CD8-positive, alpha-beta memory T cell (primary cell): ENCODE measurements at regions not wholly inside any gene's neighbourhood (a gene's known extent, or its start where the extent isn't known, plus 50 kb on each side); places are given as distances from the start of the nearest gene placed in this dataset.

ENCODE experiments used
- CTCF ChIA-PET: fragments of 350-600 bp; sonication (Branson Sonifier 250); formaldehyde crosslinking; loops from one replicate; lab custom pipeline; 2021; ENCODE audit warnings: antibody characterized with exemption; lab: Charles Lee
- POLR2A ChIA-PET: fragments of 350-600 bp; sonication (Branson Sonifier 250); formaldehyde crosslinking; loops from one replicate; lab custom pipeline; 2021; ENCODE audit warnings: antibody characterized with exemption; lab: Charles Lee
- DNase-seq, 5 donors: peaks; one replicate each; pipeline versions ENCODE4 v3.0.0 to v3.0.0-alpha.2; 2020 to 2022; ENCODE audit warnings: mixed read lengths in 1 of 5
- H3K27ac ChIP-seq: one replicate; pipeline ENCODE4 v1.7.0; 2013; ENCODE audit warnings: low read depth, mild to moderate bottlenecking, low read length, moderate library complexity
- H3K27me3 ChIP-seq: 2 replicates; pipeline ENCODE4 v1.7.0; 2013; ENCODE audit warnings: low read length, mild to moderate bottlenecking; ENCODE audit not compliant: insufficient read depth, poor library complexity, severe bottlenecking
- H3K36me3 ChIP-seq: 2 replicates; pipeline ENCODE4 v1.7.0; 2013; ENCODE audit warnings: mild to moderate bottlenecking, low read length, moderate library complexity; ENCODE audit not compliant: insufficient read depth
- H3K4me1 ChIP-seq: 2 replicates; pipeline ENCODE4 v1.7.0; 2013; ENCODE audit warnings: mild to moderate bottlenecking, low read length, moderate library complexity; ENCODE audit not compliant: insufficient read depth
- H3K4me3 ChIP-seq: 2 replicates; pipeline ENCODE4 v1.7.0; 2013; ENCODE audit warnings: mild to moderate bottlenecking, low read length
- H3K9me3 ChIP-seq: 2 replicates; pipeline ENCODE4 v1.7.0; 2013; ENCODE audit warnings: mild to moderate bottlenecking, low read length
- H3K27ac Mint-ChIP-seq, 8 donors: one replicate each; pipeline ENCODE4 v1.8.0; 2020 to 2021; ENCODE audit warnings: mixed read lengths in 8 of 8, mild to moderate bottlenecking in 6 of 8, inconsistent platforms in 3 of 8, moderate library complexity in 3 of 8
- H3K27me3 Mint-ChIP-seq, 2 donors: one replicate each; pipeline ENCODE4 v1.8.0; 2020 to 2021; ENCODE audit warnings: mixed read lengths in 2 of 2, mild to moderate bottlenecking in 1 of 2, moderate library complexity in 1 of 2
- H3K36me3 Mint-ChIP-seq, 3 donors: one replicate each; pipeline ENCODE4 v1.8.0; 2020 to 2021; ENCODE audit warnings: mixed read lengths in 3 of 3, inconsistent platforms in 1 of 3, mild to moderate bottlenecking in 1 of 3
- H3K4me1 Mint-ChIP-seq, 3 donors: one replicate each; pipeline ENCODE4 v1.8.0; 2020 to 2021; ENCODE audit warnings: mixed read lengths in 3 of 3, inconsistent platforms in 1 of 3, mild to moderate bottlenecking in 1 of 3
- H3K4me3 Mint-ChIP-seq, 7 donors: one replicate each; pipeline ENCODE4 v1.8.0; 2020 to 2021; ENCODE audit warnings: mixed read lengths in 7 of 7, mild to moderate bottlenecking in 6 of 7, moderate library complexity in 4 of 7, inconsistent platforms in 2 of 7
- H3K9me3 Mint-ChIP-seq, 5 donors: one replicate each; pipeline ENCODE4 v1.8.0; 2020 to 2022; ENCODE audit warnings: mixed read lengths in 5 of 5, mild to moderate bottlenecking in 3 of 5, moderate library complexity in 2 of 5, inconsistent platforms in 1 of 5

GRCh38 chr11:81497202-81497804 lies 1236.4 kb downstream of the FAM181B start:
- Mint-ChIP-seq H3K27ac (no peak overlapping the region), H3K9me3 (peaks cover 0 to 2% (median 0%) of the 10 kb centered on the region in 5 donors), H3K27me3 (no peaks in the 10 kb centered on the region), H3K4me1 (no peaks in the 10 kb centered on the region), H3K36me3 (no peaks in the 10 kb centered on the region), H3K4me3 (no peak overlapping the region)
- H3K27ac ChIP-seq = no peak overlapping the region
- no peaks in the 10 kb centered on the region for H3K9me3 ChIP-seq
- CTCF ChIA-PET = no interaction called here
- no peak overlapping the region for H3K4me3 ChIP-seq
- H3K36me3 ChIP-seq = no peaks in the 10 kb centered on the region
- no peak for DNase-seq
- no peaks in the 10 kb centered on the region for H3K27me3 ChIP-seq
- H3K4me1 ChIP-seq = no peaks in the 10 kb centered on the region
- POLR2A ChIA-PET = no interaction called here

GRCh38 chr11:81496601-81497000 lies 1237.1 kb downstream of the FAM181B start:
- ChIA-PET POLR2A (no interaction called here), CTCF (no interaction called here)
- H3K27me3 ChIP-seq = no peaks in the 10 kb centered on the region
- H3K4me1 ChIP-seq = no peaks in the 10 kb centered on the region
- DNase-seq = no peak
- H3K9me3 ChIP-seq = no peaks in the 10 kb centered on the region
- H3K36me3 ChIP-seq = no peaks in the 10 kb centered on the region
- Mint-ChIP-seq H3K4me3 (no peak overlapping the region), H3K4me1 (no peaks in the 10 kb centered on the region), H3K36me3 (no peaks in the 10 kb centered on the region), H3K27ac (no peak overlapping the region), H3K27me3 (no peaks in the 10 kb centered on the region), H3K9me3 (peaks cover 0 to 2% (median 0%) of the 10 kb centered on the region in 5 donors)
- no peak overlapping the region for H3K27ac ChIP-seq
- no peak overlapping the region for H3K4me3 ChIP-seq

GRCh38 chr11:81495699-81496292 lies 1237.9 kb downstream of the FAM181B start:
- no peak for DNase-seq
- Mint-ChIP-seq H3K27me3 (no peaks in the 10 kb centered on the region), H3K36me3 (no peaks in the 10 kb centered on the region), H3K4me1 (no peaks in the 10 kb centered on the region), H3K4me3 (no peak overlapping the region), H3K9me3 (peaks cover 0 to 2% (median 0%) of the 10 kb centered on the region in 5 donors), H3K27ac (no peak overlapping the region)
- no peaks in the 10 kb centered on the region for H3K4me1 ChIP-seq
- H3K4me3 ChIP-seq = no peak overlapping the region
- ChIA-PET CTCF (no interaction called here), POLR2A (no interaction called here)
- H3K36me3 ChIP-seq = no peaks in the 10 kb centered on the region
- H3K27ac ChIP-seq = no peak overlapping the region
- no peaks in the 10 kb centered on the region for H3K27me3 ChIP-seq
- H3K9me3 ChIP-seq = no peaks in the 10 kb centered on the region

- Histone ChIP-seq H3K4me3 (no peak overlapping the region), H3K4me1 (no peaks in the 10 kb centered on the region), H3K27ac (no peak overlapping the region), H3K27me3 (no peaks in the 10 kb centered on the region), H3K36me3 (no peaks in the 10 kb centered on the region), H3K9me3 (no peaks in the 10 kb centered on the region)
- Mint-ChIP-seq H3K27me3 (no peaks in the 10 kb centered on the region), H3K36me3 (no peaks in the 10 kb centered on the region), H3K4me1 (no peaks in the 10 kb centered on the region), H3K4me3 (no peak overlapping the region), H3K27ac (no peak overlapping the region), H3K9me3 (peaks cover 0 to 2% (median 0%) of the 10 kb centered on the region in 5 donors)
- ChIA-PET CTCF (no interaction called here), POLR2A (no interaction called here)
- no peak for DNase-seq
Observed at GRCh38 chr11:81494431-81494830, 1239.2 kb downstream of the FAM181B start.

- Mint-ChIP-seq H3K27ac (no peak overlapping the region), H3K36me3 (no peaks in the 10 kb centered on the region), H3K4me3 (no peak overlapping the region), H3K27me3 (no peaks in the 10 kb centered on the region), H3K4me1 (no peaks in the 10 kb centered on the region), H3K9me3 (peaks cover 0 to 2% (median 0%) of the 10 kb centered on the region in 5 donors)
- DNase-seq = no peak
- Histone ChIP-seq H3K4me1 (no peaks in the 10 kb centered on the region), H3K27me3 (no peaks in the 10 kb centered on the region), H3K36me3 (no peaks in the 10 kb centered on the region), H3K9me3 (no peaks in the 10 kb centered on the region), H3K4me3 (no peak overlapping the region), H3K27ac (no peak overlapping the region)
- CTCF ChIA-PET = no interaction called here
- POLR2A ChIA-PET = no interaction called here
Observed at GRCh38 chr11:81492923-81493445, 1240.7 kb downstream of the FAM181B start.

GRCh38 chr11:81487109-81487508 lies 1246.6 kb downstream of the FAM181B start:
- H3K27ac ChIP-seq = no peak overlapping the region
- H3K4me1 ChIP-seq = no peaks in the 10 kb centered on the region
- CTCF ChIA-PET = no interaction called here
- POLR2A ChIA-PET = no interaction called here
- H3K9me3 ChIP-seq = no peaks in the 10 kb centered on the region
- no peak for DNase-seq
- no peaks in the 10 kb centered on the region for H3K36me3 ChIP-seq
- no peaks in the 10 kb centered on the region for H3K27me3 Mint-ChIP-seq
- H3K4me3 ChIP-seq = no peak overlapping the region
- no peak overlapping the region for H3K27ac Mint-ChIP-seq
- H3K27me3 ChIP-seq = no peaks in the 10 kb centered on the region
- H3K9me3 Mint-ChIP-seq = peaks cover 0 to 2% (median 0%) of the 10 kb centered on the region in 5 donors
- no peak overlapping the region for H3K4me3 Mint-ChIP-seq
- no peaks in the 10 kb centered on the region for H3K4me1 Mint-ChIP-seq
- H3K36me3 Mint-ChIP-seq = no peaks in the 10 kb centered on the region

- Histone ChIP-seq H3K27me3 (no peaks in the 10 kb centered on the region), H3K4me3 (no peak overlapping the region), H3K27ac (no peak overlapping the region), H3K9me3 (no peaks in the 10 kb centered on the region), H3K4me1 (no peaks in the 10 kb centered on the region), H3K36me3 (no peaks in the 10 kb centered on the region)
- CTCF ChIA-PET = no interaction called here
- no peaks in the 10 kb centered on the region for H3K36me3 Mint-ChIP-seq
- H3K27ac Mint-ChIP-seq = no peak overlapping the region
- peaks cover 0 to 2% (median 0%) of the 10 kb centered on the region in 5 donors for H3K9me3 Mint-ChIP-seq
- no peak for DNase-seq
- no peaks in the 10 kb centered on the region for H3K4me1 Mint-ChIP-seq
- POLR2A ChIA-PET = no interaction called here
- H3K27me3 Mint-ChIP-seq = peaks cover 0 to 1% of the 10 kb centered on the region in 2 donors
- no peak overlapping the region for H3K4me3 Mint-ChIP-seq
Observed at GRCh38 chr11:81484196-81484595, 1249.5 kb downstream of the FAM181B start.

GRCh38 chr11:81477277-81477676 lies 1256.4 kb downstream of the FAM181B start:
- H3K4me1 ChIP-seq = no peaks in the 10 kb centered on the region
- CTCF ChIA-PET = no interaction called here
- Mint-ChIP-seq H3K4me1 (no peaks in the 10 kb centered on the region), H3K9me3 (peaks cover 0 to 4% (median 0%) of the 10 kb centered on the region in 5 donors), H3K4me3 (no peak overlapping the region), H3K36me3 (no peaks in the 10 kb centered on the region), H3K27ac (no peak overlapping the region), H3K27me3 (peaks cover 0 to 1% of the 10 kb centered on the region in 2 donors)
- POLR2A ChIA-PET = no interaction called here
- DNase-seq = no peak
- H3K4me3 ChIP-seq = no peak overlapping the region
- no peaks in the 10 kb centered on the region for H3K27me3 ChIP-seq
- H3K9me3 ChIP-seq = no peaks in the 10 kb centered on the region
- H3K27ac ChIP-seq = no peak overlapping the region
- no peaks in the 10 kb centered on the region for H3K36me3 ChIP-seq
